Right atrium auricular region (tissue), 2 donors: ENCODE measurements at regions not wholly inside any gene's neighbourhood (a gene's known extent, or its start where the extent isn't known, plus 50 kb on each side); places are given as distances from the start of the nearest gene placed in this dataset.

Experiments used
- DNase-seq: peaks from one replicate; pipeline ENCODE4 v3.0.0-alpha.2; 2019; ENCODE audit warnings: low spot score
- H3K27ac ChIP-seq, 2 donors: fragments of 200-600 bp; sonication (generic); 1 replicate in 1 of 2; 2 replicates in 1 of 2; pipeline ENCODE4 v1.5.1; 2016 to 2019
- H3K27me3 ChIP-seq, 2 donors: fragments of 200-600 bp; sonication (generic); one replicate each; pipeline versions ENCODE4 v1.5.1 to v1.6.0; 2017 to 2019
- H3K36me3 ChIP-seq: fragments of 200-600 bp; sonication (generic); one replicate; pipeline ENCODE4 v1.5.1; 2016
- H3K4me1 ChIP-seq, 2 donors: fragments of 200-600 bp; sonication (generic); one replicate each; pipeline versions ENCODE4 v1.5.1 to v1.6.0; 2017 to 2019
- H3K4me3 ChIP-seq, 2 donors: fragments of 200-600 bp; sonication (generic); 1 replicate in 1 of 2; 2 replicates in 1 of 2; pipeline ENCODE4 v1.5.1; 2017 to 2019; ENCODE audit warnings: mild to moderate bottlenecking in 1 of 2, moderate library complexity in 1 of 2
- H3K9me3 ChIP-seq, 2 donors: fragments of 200-600 bp; sonication (generic); one replicate each; pipeline ENCODE4 v1.5.1; 2019
- TF ChIP-seq, protein P1 (sequence below), 2 donors: fragments of 200-600 bp; sonication (generic); IDR thresholded peaks; one replicate each; pipeline ENCODE4 v1.5.1; 2019; ENCODE audit warnings: antibody characterized with exemption in 2 of 2

DNA sequence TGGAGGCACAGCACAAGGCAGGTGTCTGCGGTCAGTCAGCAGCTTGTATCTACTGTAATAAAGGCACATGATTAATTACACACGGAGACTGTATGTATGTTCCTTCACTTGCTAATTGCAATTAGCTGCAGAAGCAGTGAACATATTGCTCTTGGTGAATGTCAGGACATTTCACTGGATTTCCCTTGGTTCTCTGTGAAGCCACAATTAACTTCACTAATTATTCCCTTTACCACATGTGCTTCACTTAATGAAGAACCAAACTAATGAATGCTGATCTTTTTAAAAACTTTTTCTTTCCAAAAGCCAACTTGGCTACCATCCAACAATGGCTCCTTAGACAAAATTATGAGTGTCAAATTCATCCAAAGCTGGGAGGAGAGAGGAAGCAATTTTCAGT is 290.7 kb downstream of the ADRA2A start:
- Histone ChIP-seq H3K27me3 (no peaks in the 10 kb centered on the region), H3K9me3 (no peaks in the 10 kb centered on the region), H3K36me3 (no peaks in the 10 kb centered on the region), H3K4me1 (no peaks in the 10 kb centered on the region), H3K4me3 (no peak overlapping the region), H3K27ac (no peak overlapping the region)
- no peak for DNase-seq
- TF ChIP-seq, protein P1, sequence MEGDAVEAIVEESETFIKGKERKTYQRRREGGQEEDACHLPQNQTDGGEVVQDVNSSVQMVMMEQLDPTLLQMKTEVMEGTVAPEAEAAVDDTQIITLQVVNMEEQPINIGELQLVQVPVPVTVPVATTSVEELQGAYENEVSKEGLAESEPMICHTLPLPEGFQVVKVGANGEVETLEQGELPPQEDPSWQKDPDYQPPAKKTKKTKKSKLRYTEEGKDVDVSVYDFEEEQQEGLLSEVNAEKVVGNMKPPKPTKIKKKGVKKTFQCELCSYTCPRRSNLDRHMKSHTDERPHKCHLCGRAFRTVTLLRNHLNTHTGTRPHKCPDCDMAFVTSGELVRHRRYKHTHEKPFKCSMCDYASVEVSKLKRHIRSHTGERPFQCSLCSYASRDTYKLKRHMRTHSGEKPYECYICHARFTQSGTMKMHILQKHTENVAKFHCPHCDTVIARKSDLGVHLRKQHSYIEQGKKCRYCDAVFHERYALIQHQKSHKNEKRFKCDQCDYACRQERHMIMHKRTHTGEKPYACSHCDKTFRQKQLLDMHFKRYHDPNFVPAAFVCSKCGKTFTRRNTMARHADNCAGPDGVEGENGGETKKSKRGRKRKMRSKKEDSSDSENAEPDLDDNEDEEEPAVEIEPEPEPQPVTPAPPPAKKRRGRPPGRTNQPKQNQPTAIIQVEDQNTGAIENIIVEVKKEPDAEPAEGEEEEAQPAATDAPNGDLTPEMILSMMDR (IDR thresholded peaks at IDR 0.05) = no peak

DNA sequence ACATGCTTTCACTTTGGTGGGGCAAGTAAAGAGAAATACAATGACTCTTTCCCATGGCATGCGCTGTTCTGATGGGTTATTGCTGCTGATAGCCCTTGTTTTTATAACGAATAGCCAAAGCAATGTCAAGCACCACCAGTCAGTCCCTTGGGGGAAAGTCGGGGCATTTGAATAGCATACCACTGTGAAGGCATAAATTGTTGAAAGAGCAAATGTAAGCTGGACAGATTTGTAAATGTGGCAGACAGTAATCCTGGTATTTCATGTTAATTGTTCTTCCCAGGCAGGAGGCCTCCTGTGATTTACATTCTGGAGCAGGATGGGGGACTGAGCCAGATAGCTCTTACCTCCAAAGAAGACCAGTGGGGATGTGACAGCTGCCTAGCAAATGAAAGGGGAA is 293.3 kb downstream of the ADRA2A start:
- Histone ChIP-seq H3K9me3 (no peaks in the 10 kb centered on the region), H3K4me3 (no peak overlapping the region), H3K36me3 (no peaks in the 10 kb centered on the region), H3K4me1 (no peaks in the 10 kb centered on the region), H3K27me3 (no peaks in the 10 kb centered on the region), H3K27ac (no peak overlapping the region)
- TF ChIP-seq, protein P1 (IDR thresholded peaks at IDR 0.05) = no peak
- DNase-seq = no peak

DNA sequence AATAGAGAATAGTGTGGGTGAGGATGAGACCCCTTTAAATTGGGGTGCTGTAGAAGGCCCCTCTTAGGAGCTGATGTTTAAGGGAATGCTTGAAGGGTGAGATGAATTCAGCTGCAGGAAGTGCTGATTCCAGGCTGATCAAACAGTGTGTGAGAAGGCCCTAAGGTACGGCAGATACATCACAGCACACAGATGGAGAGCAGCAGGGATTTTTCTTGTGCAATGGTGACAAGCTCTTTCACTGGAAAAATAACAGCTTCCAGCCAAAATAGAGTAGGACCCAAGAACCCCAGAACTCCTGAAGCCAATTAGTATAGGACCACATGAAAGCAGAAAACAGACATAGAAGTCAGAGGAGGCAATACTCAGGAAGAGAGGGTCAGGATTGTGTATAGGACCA is 296.9 kb downstream of the ADRA2A start:
- DNase-seq = no peak
- H3K36me3 ChIP-seq = no peaks in the 10 kb centered on the region
- no peaks in the 10 kb centered on the region for H3K4me1 ChIP-seq
- TF ChIP-seq, protein P1 (IDR thresholded peaks at IDR 0.05) = no peak
- no peaks in the 10 kb centered on the region for H3K9me3 ChIP-seq
- H3K4me3 ChIP-seq = no peak overlapping the region
- no peaks in the 10 kb centered on the region for H3K27me3 ChIP-seq
- H3K27ac ChIP-seq = no peak overlapping the region

DNA sequence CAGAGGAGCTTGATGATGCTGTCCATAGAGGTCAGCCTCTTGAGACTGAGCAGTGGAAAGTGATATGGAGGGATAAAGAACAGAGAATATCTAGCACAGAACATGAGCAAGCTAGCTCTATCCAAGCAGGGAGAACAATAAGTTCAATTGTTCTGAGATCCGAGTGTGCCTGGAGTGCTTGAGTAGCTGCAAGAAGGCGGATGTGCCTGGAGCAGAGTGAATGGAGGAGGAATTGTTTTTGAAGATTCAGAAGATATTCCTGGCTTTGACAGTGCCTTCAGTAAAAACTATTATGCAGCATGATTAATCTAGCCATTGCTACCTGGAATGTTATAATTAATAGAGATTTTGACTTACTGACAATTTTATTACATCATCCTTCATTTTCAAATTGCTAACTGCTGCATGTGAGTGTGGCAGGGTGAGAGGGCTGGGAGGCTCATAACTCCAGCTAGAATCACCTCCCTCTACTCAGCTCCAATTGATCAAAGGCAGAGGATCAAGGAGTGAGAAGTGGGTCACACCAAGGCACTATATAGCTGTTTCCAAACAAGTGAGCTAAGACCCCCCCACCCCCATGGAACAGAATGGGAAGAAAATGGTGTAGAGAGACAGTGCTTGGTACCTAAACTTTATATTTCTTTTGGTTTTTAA is 302.8 kb downstream of the ADRA2A start:
- Histone ChIP-seq H3K4me3 (no peak overlapping the region), H3K9me3 (no peaks in the 10 kb centered on the region), H3K27me3 (no peaks in the 10 kb centered on the region), H3K36me3 (no peaks in the 10 kb centered on the region), H3K27ac (no peak overlapping the region), H3K4me1 (no peaks in the 10 kb centered on the region)
- DNase-seq = no peak
- TF ChIP-seq, protein P1 (IDR thresholded peaks at IDR 0.05) = no peak

DNA sequence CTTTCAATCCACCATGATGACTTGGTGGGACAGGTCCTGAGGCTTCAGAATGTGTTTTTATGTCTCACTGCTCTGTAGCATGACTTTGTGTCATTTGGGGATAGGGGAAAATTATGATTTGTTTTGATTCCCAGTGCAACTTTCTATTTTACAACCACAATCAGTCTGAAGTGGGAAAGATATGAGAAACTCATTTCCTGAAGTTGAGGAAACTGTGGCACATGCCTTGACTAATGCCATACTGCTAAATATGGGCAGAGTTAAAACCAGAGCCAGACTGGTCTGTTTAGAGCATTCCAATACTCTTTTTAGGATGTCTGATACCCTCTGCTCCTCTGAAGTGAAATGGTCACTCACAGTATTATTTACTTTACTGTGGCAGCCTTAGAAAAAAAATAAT is 307.7 kb downstream of the ADRA2A start:
- H3K4me1 ChIP-seq = no peaks in the 10 kb centered on the region
- no peaks in the 10 kb centered on the region for H3K36me3 ChIP-seq
- H3K27ac ChIP-seq = no peak overlapping the region
- H3K9me3 ChIP-seq = no peaks in the 10 kb centered on the region
- H3K4me3 ChIP-seq = no peak overlapping the region
- TF ChIP-seq, protein P1 (IDR thresholded peaks at IDR 0.05) = no peak
- DNase-seq = no peak
- H3K27me3 ChIP-seq = no peaks in the 10 kb centered on the region
